Stimulated activated effector memory CD8-positive, alpha-beta T cell treated with anti-CD3 and anti-CD28 coated beads, Interleukin-12 subunit alpha, Interleukin-12 subunit beta, amount 100 ng/mL, for 72 hours (primary cell): ENCODE measurements at regions not wholly inside any gene's neighbourhood (a gene's known extent, or its start where the extent isn't known, plus 50 kb on each side); places are given as distances from the start of the nearest gene placed in this dataset.
"Not testable (repeated sequence)": the region's sequence is repeated elsewhere in the genome, so short reads cannot be mapped to it uniquely, and the experiment has no call there.

Source experiments
- ATAC-seq: fragments of 150-1000 bp; cut with Tn5 transposase; 2 replicates; pipeline ENCODE4 v1.10.0; 2021
- DNase-seq, 2 donors: peaks; one replicate each; pipeline ENCODE4 v3.0.0; 2021 to 2022; ENCODE audit warnings: low spot score in 2 of 2
- H3K27ac Mint-ChIP-seq: one replicate; pipeline ENCODE4 v1.8.0; 2022; ENCODE audit warnings: mild to moderate bottlenecking, mixed read lengths
- H3K36me3 Mint-ChIP-seq: one replicate; pipeline ENCODE4 v1.8.0; 2022; ENCODE audit warnings: mild to moderate bottlenecking, mixed read lengths
- H3K4me1 Mint-ChIP-seq: one replicate; pipeline ENCODE4 v1.8.0; 2022; ENCODE audit warnings: mixed read lengths
- H3K4me3 Mint-ChIP-seq: one replicate; pipeline ENCODE4 v1.8.0; 2022; ENCODE audit warnings: mild to moderate bottlenecking, mixed read lengths
- H3K9me3 Mint-ChIP-seq: one replicate; pipeline ENCODE4 v1.8.0; 2022; ENCODE audit warnings: mixed read lengths

GRCh38 chr7:69403169-69403568 is 195.1 kb upstream of the AUTS2 start:
- Mint-ChIP-seq H3K27ac (no peak overlapping the region), H3K36me3 (no peaks in the 10 kb centered on the region), H3K4me1 (no peaks in the 10 kb centered on the region), H3K4me3 (no peak overlapping the region), H3K9me3 (no peaks in the 10 kb centered on the region)
- DNase-seq (no peak), ATAC-seq (peak; percentile 51)

GRCh38 chr7:69411018-69411417 is 187.3 kb upstream of the AUTS2 start:
- ATAC-seq (no peak), DNase-seq (no peak)
- H3K9me3 Mint-ChIP-seq = peaks cover 4% of the 10 kb centered on the region
- H3K4me1 Mint-ChIP-seq = no peaks in the 10 kb centered on the region
- no peak overlapping the region for H3K27ac Mint-ChIP-seq
- no peaks in the 10 kb centered on the region for H3K36me3 Mint-ChIP-seq
- H3K4me3 Mint-ChIP-seq = no peak overlapping the region

GRCh38 chr7:69411466-69411865 is 186.8 kb upstream of the AUTS2 start:
- no peaks in the 10 kb centered on the region for H3K36me3 Mint-ChIP-seq
- no peak overlapping the region for H3K4me3 Mint-ChIP-seq
- DNase-seq (no peak), ATAC-seq (no peak)
- H3K4me1 Mint-ChIP-seq = no peaks in the 10 kb centered on the region
- H3K9me3 Mint-ChIP-seq = peaks cover 4% of the 10 kb centered on the region
- H3K27ac Mint-ChIP-seq = no peak overlapping the region

GRCh38 chr7:69412331-69413146 is 185.7 kb upstream of the AUTS2 start:
- H3K4me3 Mint-ChIP-seq = no peak overlapping the region
- peaks cover 4% of the 10 kb centered on the region for H3K9me3 Mint-ChIP-seq
- ATAC-seq = peak; percentile 97
- DNase-seq = no peak
- no peaks in the 10 kb centered on the region for H3K4me1 Mint-ChIP-seq
- no peak overlapping the region for H3K27ac Mint-ChIP-seq
- no peaks in the 10 kb centered on the region for H3K36me3 Mint-ChIP-seq

- ATAC-seq = no peak
- no peak for DNase-seq
- H3K4me1 Mint-ChIP-seq = no peaks in the 10 kb centered on the region
- no peaks in the 10 kb centered on the region for H3K36me3 Mint-ChIP-seq
- peaks cover 8% of the 10 kb centered on the region for H3K9me3 Mint-ChIP-seq
- no peak overlapping the region for H3K4me3 Mint-ChIP-seq
- H3K27ac Mint-ChIP-seq = no peak overlapping the region
These were observed 183.7 kb upstream of the AUTS2 start for GRCh38 chr7:69414555-69414954.

- H3K27ac Mint-ChIP-seq = no peak overlapping the region
- H3K9me3 Mint-ChIP-seq = peaks cover 8% of the 10 kb centered on the region
- no peaks in the 10 kb centered on the region for H3K36me3 Mint-ChIP-seq
- ATAC-seq = no peak
- no peak for DNase-seq
- H3K4me1 Mint-ChIP-seq = no peaks in the 10 kb centered on the region
- no peak overlapping the region for H3K4me3 Mint-ChIP-seq
These were observed 179.2 kb upstream of the AUTS2 start for GRCh38 chr7:69418869-69419670.

- H3K4me1 Mint-ChIP-seq = no peaks in the 10 kb centered on the region
- H3K27ac Mint-ChIP-seq = no peak overlapping the region
- no peak for ATAC-seq
- no peak overlapping the region for H3K4me3 Mint-ChIP-seq
- no peaks in the 10 kb centered on the region for H3K36me3 Mint-ChIP-seq
- DNase-seq = no peak
- H3K9me3 Mint-ChIP-seq = peaks cover 6% of the 10 kb centered on the region
These were observed 178.3 kb upstream of the AUTS2 start for GRCh38 chr7:69419934-69420333.

- Mint-ChIP-seq H3K36me3 (no peaks in the 10 kb centered on the region), H3K27ac (no peak overlapping the region), H3K9me3 (peaks cover 4% of the 10 kb centered on the region), H3K4me3 (no peak overlapping the region), H3K4me1 (no peaks in the 10 kb centered on the region)
- ATAC-seq (no peak), DNase-seq (no peak)
These were observed 175.7 kb upstream of the AUTS2 start for GRCh38 chr7:69422574-69422985.

GRCh38 chr7:69426705-69427104 is 171.6 kb upstream of the AUTS2 start:
- H3K4me3 Mint-ChIP-seq = no peak overlapping the region
- no peaks in the 10 kb centered on the region for H3K4me1 Mint-ChIP-seq
- DNase-seq (no peak), ATAC-seq (no peak)
- no peaks in the 10 kb centered on the region for H3K36me3 Mint-ChIP-seq
- no peak overlapping the region for H3K27ac Mint-ChIP-seq
- H3K9me3 Mint-ChIP-seq = no peaks in the 10 kb centered on the region

- H3K27ac Mint-ChIP-seq = no peak overlapping the region
- no peaks in the 10 kb centered on the region for H3K36me3 Mint-ChIP-seq
- DNase-seq (no peak), ATAC-seq (no peak)
- no peak overlapping the region for H3K4me3 Mint-ChIP-seq
- H3K4me1 Mint-ChIP-seq = no peaks in the 10 kb centered on the region
- H3K9me3 Mint-ChIP-seq = no peaks in the 10 kb centered on the region
These were observed 170.2 kb upstream of the AUTS2 start for GRCh38 chr7:69428089-69428488.

- Mint-ChIP-seq H3K27ac (no peak overlapping the region), H3K4me1 (peaks cover 11% of the 10 kb centered on the region), H3K36me3 (no peaks in the 10 kb centered on the region), H3K9me3 (peaks cover 4% of the 10 kb centered on the region), H3K4me3 (no peak overlapping the region)
- no peak for ATAC-seq
- DNase-seq = no peak
These were observed 168.3 kb upstream of the AUTS2 start for GRCh38 chr7:69429911-69430383.

- peaks cover 4% of the 10 kb centered on the region for H3K9me3 Mint-ChIP-seq
- no peak for ATAC-seq
- no peak overlapping the region for H3K27ac Mint-ChIP-seq
- DNase-seq = no peak
- no peaks in the 10 kb centered on the region for H3K36me3 Mint-ChIP-seq
- no peak overlapping the region for H3K4me3 Mint-ChIP-seq
- peaks cover 11% of the 10 kb centered on the region for H3K4me1 Mint-ChIP-seq
These were observed 167.8 kb upstream of the AUTS2 start for GRCh38 chr7:69430384-69431021.

- DNase-seq (no peak), ATAC-seq (no peak)
- H3K4me1 Mint-ChIP-seq = peaks cover 11% of the 10 kb centered on the region
- H3K4me3 Mint-ChIP-seq = no peak overlapping the region
- H3K36me3 Mint-ChIP-seq = no peaks in the 10 kb centered on the region
- H3K9me3 Mint-ChIP-seq = peaks cover 4% of the 10 kb centered on the region
- H3K27ac Mint-ChIP-seq = no peak overlapping the region
These were observed 166.6 kb upstream of the AUTS2 start for GRCh38 chr7:69431626-69432025.

- not testable (repeated sequence) for H3K4me3 Mint-ChIP-seq, H3K27ac Mint-ChIP-seq, H3K9me3 Mint-ChIP-seq, DNase-seq, H3K36me3 Mint-ChIP-seq, ATAC-seq
- peaks cover 11% of the 10 kb centered on the region for H3K4me1 Mint-ChIP-seq
These were observed 166.0 kb upstream of the AUTS2 start for GRCh38 chr7:69432276-69432675.

GRCh38 chr7:69433081-69433480 is 165.2 kb upstream of the AUTS2 start:
- Mint-ChIP-seq H3K4me1 (peaks cover 11% of the 10 kb centered on the region), H3K36me3 (no peaks in the 10 kb centered on the region), H3K9me3 (peaks cover 4% of the 10 kb centered on the region), H3K27ac (no peak overlapping the region), H3K4me3 (no peak overlapping the region)
- ATAC-seq (peak; percentile 35), DNase-seq (no peak)
